Dermis blood vessel endothelial cell (primary cell): ENCODE measurements at regions not wholly inside any gene's neighbourhood (a gene's known extent, or its start where the extent isn't known, plus 50 kb on each side); places are given as distances from the start of the nearest gene placed in this dataset.
A peak's percentile ranks its signal among the peaks of the same experiment; 100 is the strongest.

Experiments used
- DNase-seq: peaks from one replicate; pipeline ENCODE4 v3.0.0; 2010

- DNase-seq = no peak
Observed at GRCh38 chr11:8826901-8827560, 84.0 kb upstream of the AKIP1 start.

- DNase-seq = no peak
Observed at GRCh38 chr11:8828046-8828445, 82.9 kb upstream of the AKIP1 start.

- no peak for DNase-seq
Observed at GRCh38 chr11:8828580-8829361, 82.2 kb upstream of the AKIP1 start.

- DNase-seq = no peak
Observed at GRCh38 chr11:8829556-8829955, 81.4 kb upstream of the AKIP1 start.

GRCh38 chr11:8830641-8831040, 80.3 kb upstream of the AKIP1 start:
- DNase-seq = no peak

- DNase-seq = no peak
Observed at GRCh38 chr11:8831861-8832260, 79.1 kb upstream of the AKIP1 start.

GRCh38 chr11:8832571-8833260, 78.3 kb upstream of the AKIP1 start:
- no peak for DNase-seq

GRCh38 chr11:8833568-8834315, 77.2 kb upstream of the AKIP1 start:
- DNase-seq = no peak

- DNase-seq = peak; percentile 35
Observed at GRCh38 chr11:8834379-8834778, 76.6 kb upstream of the AKIP1 start.

GRCh38 chr11:8838248-8838647, 72.7 kb upstream of the AKIP1 start:
- DNase-seq = peak; percentile 42

- no peak for DNase-seq
Observed at GRCh38 chr11:8839306-8839956, 71.6 kb upstream of the AKIP1 start.

- peak; percentile 89 for DNase-seq
Observed at GRCh38 chr11:8839957-8840945, 70.7 kb upstream of the AKIP1 start.

GRCh38 chr11:8841899-8842298, 69.1 kb upstream of the AKIP1 start:
- peak; percentile 58 for DNase-seq

- DNase-seq = no peak
Observed at GRCh38 chr11:8858808-8859207, 52.2 kb upstream of the AKIP1 start.
